A549 (cell line): ENCODE measurements at regions not wholly inside any gene's neighbourhood (a gene's known extent, or its start where the extent isn't known, plus 50 kb on each side); places are given as distances from the start of the nearest gene placed in this dataset.
"Not testable (repeated sequence)": the region's sequence is repeated elsewhere in the genome, so short reads cannot be mapped to it uniquely, and the experiment has no call there.

Source experiments
- ATAC-seq, 2 experiments: fragments of 200-7000 bp in 1 of 2; fragments of >200 bp in 1 of 2; cut with Nextera tagmentation in 1 of 2; cut with Tn5 transposase in 1 of 2; 3 replicates each; pipeline versions ENCODE4 v1.8.0 to v1.9.1; 2018 to 2020; ENCODE audit warnings: mild to moderate bottlenecking in 1 of 2, moderate library complexity in 1 of 2
- CTCF ChIA-PET: fragments of 300-600 bp; sonication (Branson Sonifier 250); formaldehyde crosslinking; extraction: SDS; loops from one replicate; lab custom pipeline; 2021; ENCODE audit warnings: antibody characterized with exemption, inconsistent platforms; lab: Yijun Ruan, JAX
- POLR2A ChIA-PET: fragments of 350-600 bp; formaldehyde crosslinking; extraction: SDS; loops from one replicate; lab custom pipeline; 2021; ENCODE audit warnings: antibody characterized with exemption, inconsistent platforms; lab: Yijun Ruan, JAX
- DNase-seq, 2 experiments: peaks; one replicate each; pipeline versions ENCODE4 v3.0.0 to v3.0.0-alpha.2; 2011 to 2016; ENCODE audit warnings: low read depth in 1 of 2, low spot score in 1 of 2
- FAIRE-seq: peaks from 2 replicates; lab custom pipeline; 2011; peaks lifted over from hg19 to GRCh38; lab: Jason Lieb, UNC
- H3K27ac ChIP-seq, 2 experiments: fragments of >200 bp; sonication (Bioruptor Twin); formaldehyde crosslinking; 3 replicates each; pipeline ENCODE4 v1.5.1; 2016 to 2017
- H3K4me1 ChIP-seq: fragments of >200 bp; sonication (Bioruptor Twin); formaldehyde crosslinking; 3 replicates; pipeline ENCODE4 v1.6.1; 2016
- H3K4me2 ChIP-seq: fragments of >200 bp; sonication (Bioruptor Twin); formaldehyde crosslinking; 3 replicates; pipeline ENCODE4 v1.6.1; 2016
- H3K4me3 ChIP-seq: fragments of >200 bp; sonication (Bioruptor Twin); formaldehyde crosslinking; 3 replicates; pipeline ENCODE4 v1.5.1; 2016
- H3K9me3 ChIP-seq: fragments of >200 bp; sonication (Bioruptor Twin); formaldehyde crosslinking; 3 replicates; pipeline ENCODE4 v1.6.1; 2016
- CBX2 ChIP-seq: fragments of 200-600 bp; sonication (generic); IDR thresholded peaks from 2 replicates; pipeline ENCODE4 v1.6.1; 2016; ENCODE audit warnings: low read depth, mild to moderate bottlenecking, borderline replicate concordance
- CBX8 ChIP-seq: fragments of 200-600 bp; sonication (generic); IDR thresholded peaks from 2 replicates; pipeline ENCODE4 v1.6.1; 2016
- EHF ChIP-seq: fragments of 250-450 bp; sonication (Bioruptor Pico); IDR thresholded peaks from 2 replicates; pipeline ENCODE4 v1.5.0; 2020; ENCODE audit warnings: mild to moderate bottlenecking
- EHMT2 ChIP-seq: fragments of 200-600 bp; sonication (generic); IDR thresholded peaks from 2 replicates; pipeline ENCODE4 v1.6.1; 2016; ENCODE audit warnings: antibody characterized with exemption, low read depth, mild to moderate bottlenecking, moderate library complexity
- EP300 ChIP-seq, 2 experiments: fragments of >200 bp; sonication (Bioruptor Twin); formaldehyde crosslinking; IDR thresholded peaks; 2 replicates in 1 of 2; 3 replicates in 1 of 2; pipeline ENCODE4 v1.6.1; 2016 to 2017
- FOSB ChIP-seq: fragments of 250-450 bp; sonication (Bioruptor Pico); IDR thresholded peaks from 2 replicates; pipeline ENCODE4 v1.5.0; 2020; ENCODE audit warnings: mild to moderate bottlenecking, moderate library complexity
- FOXS1 ChIP-seq: fragments of 250-450 bp; sonication (Bioruptor Pico); IDR thresholded peaks from 2 replicates; pipeline ENCODE4 v1.5.0; 2020; ENCODE audit warnings: mild to moderate bottlenecking, moderate library complexity
- MYC ChIP-seq: IDR thresholded peaks from 2 replicates; pipeline ENCODE4 v1.6.1; 2012; ENCODE audit warnings: mild to moderate bottlenecking, inconsistent platforms, low read length, improper control_type of control experiment, borderline replicate concordance
- PBX3 ChIP-seq: IDR thresholded peaks from 2 replicates; pipeline ENCODE4 v1.6.1; 2012
- RARB ChIP-seq: fragments of 250-450 bp; sonication (Bioruptor Pico); IDR thresholded peaks from 2 replicates; pipeline ENCODE4 v1.8.0; 2021; ENCODE audit warnings: mild to moderate bottlenecking, moderate library complexity
- RNF2 ChIP-seq: fragments of 200-600 bp; sonication (generic); IDR thresholded peaks from 2 replicates; pipeline ENCODE4 v1.6.1; 2016; ENCODE audit warnings: low read depth, mild to moderate bottlenecking, antibody characterized with exemption, moderate library complexity, borderline replicate concordance
- ZFP36 ChIP-seq: fragments of 450-650 bp; IDR thresholded peaks from 2 replicates; pipeline ENCODE4 v1.6.1; 2014; ENCODE audit warnings: borderline replicate concordance; ENCODE audit not compliant: partially characterized antibody
- ZNF302 ChIP-seq: fragments of 250-450 bp; sonication (Bioruptor Pico); IDR thresholded peaks from 2 replicates; pipeline ENCODE4 v1.9.0; 2021; ENCODE audit warnings: inconsistent platforms, mild to moderate bottlenecking, moderate library complexity
- ZSCAN20 ChIP-seq: fragments of 250-450 bp; sonication (Bioruptor Pico); IDR thresholded peaks from 2 replicates; pipeline ENCODE4 v1.8.0; 2022; ENCODE audit warnings: mild to moderate bottlenecking, moderate library complexity
- WGBS: methylation state at CpG from one replicate; pipeline ENCODE4 v1.1.6; 2017; ENCODE audit errors: missing lambda C conversion rate; 5-methylcytosine and 5-hydroxymethylcytosine counted together
- TF ChIP-seq, protein P1 (sequence below): IDR thresholded peaks from 2 replicates; pipeline ENCODE4 v1.6.1; 2012; ENCODE audit warnings: low read depth, borderline replicate concordance
- TF ChIP-seq, protein P2 (sequence below): fragments of 450-650 bp; IDR thresholded peaks from 2 replicates; pipeline ENCODE4 v1.6.1; 2014; ENCODE audit warnings: antibody characterized with exemption
- TF ChIP-seq, protein P3 (sequence below): IDR thresholded peaks from 2 replicates; pipeline ENCODE4 v1.6.1; 2012

DNA sequence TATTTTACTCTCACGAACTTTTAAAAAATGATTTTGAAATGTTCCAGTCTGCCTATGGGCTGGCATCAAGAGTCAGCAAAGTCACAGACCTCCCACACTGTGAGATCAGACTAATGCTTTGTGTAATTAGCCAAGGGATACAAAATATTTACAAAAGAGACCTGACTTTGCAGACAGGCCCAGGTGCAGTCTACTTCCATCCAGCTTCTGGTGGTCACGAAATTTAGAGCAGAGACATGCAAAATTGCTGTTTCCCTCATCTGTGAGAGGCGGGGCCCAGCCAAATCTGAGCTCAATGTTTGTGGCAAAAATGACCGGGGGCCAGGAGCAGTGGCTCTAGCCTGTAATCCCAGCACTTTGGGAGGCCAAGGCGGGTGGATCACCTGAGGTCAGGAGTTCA lies 82.5 kb upstream of the PITRM1 start:
- TF ChIP-seq, protein P1, sequence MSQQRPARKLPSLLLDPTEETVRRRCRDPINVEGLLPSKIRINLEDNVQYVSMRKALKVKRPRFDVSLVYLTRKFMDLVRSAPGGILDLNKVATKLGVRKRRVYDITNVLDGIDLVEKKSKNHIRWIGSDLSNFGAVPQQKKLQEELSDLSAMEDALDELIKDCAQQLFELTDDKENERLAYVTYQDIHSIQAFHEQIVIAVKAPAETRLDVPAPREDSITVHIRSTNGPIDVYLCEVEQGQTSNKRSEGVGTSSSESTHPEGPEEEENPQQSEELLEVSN, result no peak
- TF ChIP-seq FOXS1 (CRISPR knock-in tag) (no peak), ZFP36 (no peak), EP300 (IDR thresholded peaks at IDR 0.05) (no peak)
- ATAC-seq (no peak), FAIRE-seq (no peak), DNase-seq (no peak)
- 62% methylated on average over 5 of the region's 5 CpGs for WGBS
- CTCF ChIA-PET, result interaction anchor here (0.9 to 1.8 kb wide), 3 partner anchors 10 to 57 kb away, joined by 4 to 6 read pairs (median 6); no protein-coding TSS in a partner anchor
- no peak overlapping the region for H3K27ac ChIP-seq
- POLR2A ChIA-PET, result no interaction called here
- no peaks in the 10 kb centered on the region for H3K9me3 ChIP-seq
- H3K4me2 ChIP-seq, result no peak overlapping the region
- no peak overlapping the region for H3K4me3 ChIP-seq
- H3K4me1 ChIP-seq, result no peaks in the 10 kb centered on the region

DNA sequence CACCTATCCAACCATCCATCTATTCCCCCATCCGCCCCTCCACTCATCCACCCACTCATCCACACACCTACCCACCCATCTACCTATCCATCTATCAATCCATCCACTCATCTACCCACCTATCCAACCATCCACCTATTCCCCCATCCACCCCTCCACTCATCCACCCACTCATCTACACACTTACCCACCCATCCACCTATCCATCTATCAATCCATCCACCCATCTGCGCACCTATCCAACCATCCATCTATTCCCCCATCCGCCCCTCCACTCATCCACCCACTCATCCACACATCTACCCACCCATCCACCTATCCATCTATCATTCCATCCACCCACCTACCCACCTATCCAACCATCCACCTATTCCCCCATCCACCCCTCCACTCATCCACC lies 81.4 kb upstream of the PITRM1 start:
- FAIRE-seq, result not testable (repeated sequence)
- WGBS, result 56% methylated on average over 3 of the region's 3 CpGs

DNA sequence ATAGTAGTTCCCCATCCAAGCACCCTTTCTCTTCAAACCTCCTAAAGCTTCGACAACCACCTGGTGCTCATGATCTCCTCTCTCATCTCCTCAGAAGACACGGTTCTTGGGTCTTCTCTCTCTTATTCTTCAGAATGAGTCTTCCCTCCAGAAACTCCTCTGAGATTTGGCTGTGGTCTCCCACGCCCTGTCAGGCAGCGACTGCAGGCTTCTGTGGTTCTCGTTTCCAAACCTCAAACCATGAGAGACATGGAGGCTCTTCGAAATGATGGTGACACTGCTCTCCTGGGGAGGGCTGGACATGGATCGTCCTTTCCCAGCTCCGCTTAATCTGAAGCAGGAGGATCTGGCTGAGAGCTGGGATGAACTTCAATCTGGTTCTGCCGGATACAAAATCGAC lies 78.6 kb upstream of the PITRM1 start:
- peak overlapping the region in 1 of 2 experiments; percentile 33; a peak in 1 of 6 replicates for H3K27ac ChIP-seq
- 83% methylated on average over 10 of the region's 10 CpGs for WGBS
- CTCF ChIA-PET, result no interaction called here
- DNase-seq (no peak), ATAC-seq (no peak), FAIRE-seq (no peak)
- H3K4me3 ChIP-seq, result no peak overlapping the region
- POLR2A ChIA-PET, result interaction anchor here (1.0 kb wide), 1 partner anchor 534 kb away, joined by 3 read pairs; the partner anchor contains the start of gene KLF6
- H3K9me3 ChIP-seq, result no peaks in the 10 kb centered on the region
- no peak overlapping the region for H3K4me2 ChIP-seq
- TF ChIP-seq EHF (CRISPR knock-in tag) (no peak), EHMT2 (no peak), ZNF302 (CRISPR knock-in tag) (no peak), RARB (CRISPR knock-in tag) (no peak), ZSCAN20 (CRISPR knock-in tag) (no peak), FOSB (CRISPR knock-in tag) (no peak), PBX3 (no peak), ZFP36 (no peak), CBX8 (no peak), MYC (no peak), CBX2 (no peak), RNF2 (no peak)
- TF ChIP-seq, protein P2, sequence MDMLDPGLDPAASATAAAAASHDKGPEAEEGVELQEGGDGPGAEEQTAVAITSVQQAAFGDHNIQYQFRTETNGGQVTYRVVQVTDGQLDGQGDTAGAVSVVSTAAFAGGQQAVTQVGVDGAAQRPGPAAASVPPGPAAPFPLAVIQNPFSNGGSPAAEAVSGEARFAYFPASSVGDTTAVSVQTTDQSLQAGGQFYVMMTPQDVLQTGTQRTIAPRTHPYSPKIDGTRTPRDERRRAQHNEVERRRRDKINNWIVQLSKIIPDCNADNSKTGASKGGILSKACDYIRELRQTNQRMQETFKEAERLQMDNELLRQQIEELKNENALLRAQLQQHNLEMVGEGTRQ, result no peak
- TF ChIP-seq, protein P3, sequence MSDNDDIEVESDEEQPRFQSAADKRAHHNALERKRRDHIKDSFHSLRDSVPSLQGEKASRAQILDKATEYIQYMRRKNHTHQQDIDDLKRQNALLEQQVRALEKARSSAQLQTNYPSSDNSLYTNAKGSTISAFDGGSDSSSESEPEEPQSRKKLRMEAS, result no peak
- TF ChIP-seq, all 56 proteins: peak for 0
- H3K4me1 ChIP-seq, result peaks cover 20% of the 10 kb centered on the region

More for the DNA sequence above, 81.4 kb upstream of the PITRM1 start:
- H3K9me3 ChIP-seq, H3K4me3 ChIP-seq, POLR2A ChIA-PET, H3K27ac ChIP-seq, ATAC-seq, H3K4me1 ChIP-seq, DNase-seq, H3K4me2 ChIP-seq: not testable (repeated sequence)
- CTCF ChIA-PET, result interaction anchor here (1.8 kb wide), 1 partner anchor 56 kb away, joined by 6 read pairs; no protein-coding TSS in a partner anchor
